Immature natural killer cell (primary cell): ENCODE measurements at regions not wholly inside any gene's neighbourhood (a gene's known extent, or its start where the extent isn't known, plus 50 kb on each side); places are given as distances from the start of the nearest gene placed in this dataset.
"Not testable (repeated sequence)": the region's sequence is repeated elsewhere in the genome, so short reads cannot be mapped to it uniquely, and the experiment has no call there.

Source experiments
- DNase-seq, 3 donors: peaks; one replicate each; pipeline ENCODE4 v3.0.0; 2022; ENCODE audit warnings: mixed read lengths in 1 of 3
- H3K27ac Mint-ChIP-seq, 6 donors: one replicate each; pipeline ENCODE4 v1.8.0; 2020; ENCODE audit warnings: mixed read lengths in 6 of 6, mild to moderate bottlenecking in 5 of 6, inconsistent platforms in 4 of 6, moderate library complexity in 3 of 6
- H3K27me3 Mint-ChIP-seq, 3 donors: one replicate each; pipeline ENCODE4 v1.8.0; 2020 to 2021; ENCODE audit warnings: low read depth in 3 of 3, mild to moderate bottlenecking in 3 of 3, mixed read lengths in 3 of 3, moderate library complexity in 3 of 3, inconsistent platforms in 1 of 3
- H3K36me3 Mint-ChIP-seq, 3 donors: one replicate each; pipeline ENCODE4 v1.8.0; 2020; ENCODE audit warnings: mixed read lengths in 3 of 3, inconsistent platforms in 2 of 3, mild to moderate bottlenecking in 2 of 3
- H3K4me1 Mint-ChIP-seq, 2 donors: one replicate each; pipeline ENCODE4 v1.8.0; 2020; ENCODE audit warnings: inconsistent platforms in 2 of 2, mild to moderate bottlenecking in 2 of 2, mixed read lengths in 2 of 2, moderate library complexity in 1 of 2
- H3K4me3 Mint-ChIP-seq, 5 donors: one replicate each; pipeline ENCODE4 v1.8.0; 2020; ENCODE audit warnings: mild to moderate bottlenecking in 5 of 5, mixed read lengths in 5 of 5, inconsistent platforms in 3 of 5, moderate library complexity in 3 of 5
- H3K9me3 Mint-ChIP-seq, 6 donors: one replicate each; pipeline ENCODE4 v1.8.0; 2020; ENCODE audit warnings: mild to moderate bottlenecking in 6 of 6, mixed read lengths in 6 of 6, inconsistent platforms in 4 of 6, moderate library complexity in 3 of 6

DNA sequence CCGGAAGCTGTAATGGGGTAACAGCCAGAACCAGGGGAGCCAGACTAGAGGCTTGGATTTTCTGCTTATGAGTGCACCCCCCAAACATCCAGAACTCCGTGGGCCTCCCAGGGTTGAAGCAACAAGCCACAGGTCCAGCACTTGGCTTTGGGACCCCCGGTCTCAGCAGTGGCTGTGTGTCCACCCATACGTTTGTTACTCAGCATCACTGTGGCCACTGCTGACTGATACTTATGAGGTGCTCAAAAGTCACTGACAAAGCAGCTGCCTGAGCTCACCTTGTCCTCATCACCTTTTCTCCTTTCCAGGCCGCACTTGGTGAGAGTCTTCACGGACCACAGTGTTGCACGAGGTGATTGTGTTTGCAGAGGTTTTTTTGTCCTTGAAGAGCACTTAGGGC is 145.6 kb upstream of the RFLNA start:
- no peak for DNase-seq
- Mint-ChIP-seq H3K36me3 (no peaks in the 10 kb centered on the region), H3K27me3 (peaks cover 0 to 9% (median 4%) of the 10 kb centered on the region in 3 donors), H3K4me3 (no peak overlapping the region), H3K27ac (no peak overlapping the region), H3K4me1 (no peaks in the 10 kb centered on the region), H3K9me3 (no peaks in the 10 kb centered on the region)

DNA sequence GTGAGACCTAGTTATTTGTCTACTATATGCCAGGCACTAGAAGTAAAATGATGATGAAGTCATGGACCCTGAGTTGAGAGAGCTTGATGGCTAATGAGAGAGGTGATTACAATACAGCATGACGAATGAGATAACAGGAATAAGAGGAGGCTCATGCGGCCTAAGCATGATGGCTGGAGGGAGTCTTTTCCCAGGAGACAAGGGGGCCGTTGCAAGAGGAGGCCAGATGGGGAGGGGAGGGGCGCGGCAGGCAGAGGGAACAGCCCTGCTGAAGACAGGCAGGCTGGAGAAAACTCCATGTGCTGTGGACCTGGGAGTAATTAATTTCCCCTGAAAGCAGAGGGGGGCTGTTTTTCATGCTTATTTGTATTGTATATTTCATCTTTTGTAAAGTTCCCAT is 144.7 kb upstream of the RFLNA start:
- no peak overlapping the region for H3K27ac Mint-ChIP-seq
- no peak overlapping the region for H3K4me3 Mint-ChIP-seq
- H3K9me3 Mint-ChIP-seq = no peaks in the 10 kb centered on the region
- DNase-seq = no peak
- no peaks in the 10 kb centered on the region for H3K36me3 Mint-ChIP-seq
- no peaks in the 10 kb centered on the region for H3K4me1 Mint-ChIP-seq
- peaks cover 0 to 9% (median 4%) of the 10 kb centered on the region in 3 donors for H3K27me3 Mint-ChIP-seq

DNA sequence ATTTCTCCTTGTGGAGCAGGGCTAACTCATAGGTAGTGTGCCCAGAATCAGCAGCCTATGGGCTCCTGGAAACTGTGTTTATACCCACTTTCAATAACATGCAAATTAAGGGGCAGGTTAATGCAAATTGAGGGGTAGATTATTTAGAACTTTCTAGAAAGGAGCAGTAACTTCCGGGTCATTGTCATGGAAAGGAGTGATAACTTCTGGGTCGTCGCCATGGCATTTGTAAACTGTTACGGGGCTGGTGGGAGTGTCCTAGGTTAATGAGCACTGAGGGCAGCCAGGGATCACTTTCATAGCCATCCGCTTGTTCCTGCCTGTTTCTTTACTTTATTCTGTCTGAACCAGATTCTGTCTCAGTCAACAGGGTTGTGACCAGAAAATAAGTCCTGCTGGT is 143.3 kb upstream of the RFLNA start:
- H3K4me1 Mint-ChIP-seq = no peaks in the 10 kb centered on the region
- no peak for DNase-seq
- H3K36me3 Mint-ChIP-seq = no peaks in the 10 kb centered on the region
- no peak overlapping the region for H3K4me3 Mint-ChIP-seq
- H3K9me3 Mint-ChIP-seq = no peaks in the 10 kb centered on the region
- peaks cover 0 to 9% (median 0%) of the 10 kb centered on the region in 3 donors for H3K27me3 Mint-ChIP-seq
- no peak overlapping the region for H3K27ac Mint-ChIP-seq

DNA sequence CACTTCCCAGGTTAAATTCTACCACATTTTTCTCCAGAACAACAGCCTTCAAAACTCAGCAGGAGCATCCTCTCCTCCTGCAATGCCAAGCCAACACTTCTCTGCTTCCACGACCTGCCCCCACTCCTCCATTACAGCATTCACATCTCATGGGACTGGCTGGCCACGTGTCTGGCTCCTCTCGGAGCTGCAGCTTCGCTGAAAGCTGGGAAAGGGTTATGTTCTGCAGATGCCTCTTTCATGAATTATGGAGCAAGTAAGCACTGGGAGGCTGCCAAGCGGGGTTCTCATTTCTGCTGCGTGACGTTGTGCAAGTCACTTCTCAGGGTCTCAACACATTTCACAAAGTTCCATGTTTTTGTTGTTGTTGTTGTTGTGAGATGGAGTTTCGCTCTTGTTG is 142.2 kb upstream of the RFLNA start:
- no peak for DNase-seq
- Mint-ChIP-seq H3K27me3 (peaks cover 0 to 3% (median 0%) of the 10 kb centered on the region in 3 donors), H3K27ac (no peak overlapping the region), H3K4me3 (no peak overlapping the region), H3K4me1 (no peaks in the 10 kb centered on the region), H3K36me3 (no peaks in the 10 kb centered on the region), H3K9me3 (no peaks in the 10 kb centered on the region)

DNA sequence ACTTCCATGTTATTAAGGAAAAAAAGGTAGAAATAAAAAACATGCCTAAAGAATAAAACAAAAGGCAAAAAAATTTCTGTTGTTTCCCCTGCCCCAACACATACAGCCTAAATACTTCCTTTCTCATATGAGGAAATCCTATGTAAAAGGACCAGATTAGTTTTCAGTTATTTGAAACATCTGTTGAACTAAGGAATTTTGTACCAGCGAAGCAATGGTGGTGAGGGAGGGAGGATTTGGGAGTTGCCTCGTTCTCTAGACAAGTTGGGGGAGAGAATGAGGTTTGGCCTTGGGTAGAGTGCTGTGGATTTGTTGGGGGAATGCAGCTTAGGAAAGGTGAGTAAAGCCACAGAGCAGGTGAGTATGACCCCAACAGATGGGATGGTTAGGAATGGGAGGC is 141.5 kb upstream of the RFLNA start:
- Mint-ChIP-seq H3K4me1 (no peaks in the 10 kb centered on the region), H3K27ac (no peak overlapping the region), H3K4me3 (no peak overlapping the region)

DNA sequence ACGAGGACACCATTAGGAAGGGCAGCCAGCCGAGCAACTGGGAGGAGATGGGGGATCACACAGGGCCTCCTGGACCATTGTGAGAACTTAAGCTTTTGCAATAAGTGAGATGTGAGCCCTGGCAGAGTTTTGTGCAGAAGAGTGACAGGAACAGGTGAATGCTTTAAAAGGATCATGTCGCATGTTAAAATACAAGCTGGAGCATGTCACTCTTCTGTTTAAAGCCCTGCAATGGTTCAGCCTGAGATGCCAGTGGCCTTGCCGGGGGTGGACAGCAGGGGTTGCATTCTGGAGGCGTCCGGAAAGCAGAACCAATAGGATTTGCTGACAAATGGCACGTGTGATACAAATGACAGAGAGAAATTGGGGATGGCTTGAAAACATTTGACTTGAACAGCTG is 137.5 kb upstream of the RFLNA start:
- Mint-ChIP-seq H3K9me3 (no peaks in the 10 kb centered on the region), H3K36me3 (no peaks in the 10 kb centered on the region), H3K27ac (no peak overlapping the region), H3K4me3 (no peak overlapping the region), H3K4me1 (no peaks in the 10 kb centered on the region), H3K27me3 (peaks cover 0 to 2% (median 0%) of the 10 kb centered on the region in 3 donors)
- DNase-seq = no peak

More for the DNA sequence above, 141.5 kb upstream of the RFLNA start:
- H3K27me3 Mint-ChIP-seq = peaks cover 0 to 3% (median 0%) of the 10 kb centered on the region in 3 donors
- H3K9me3 Mint-ChIP-seq = no peaks in the 10 kb centered on the region
- DNase-seq = no peak
- no peaks in the 10 kb centered on the region for H3K36me3 Mint-ChIP-seq

DNA sequence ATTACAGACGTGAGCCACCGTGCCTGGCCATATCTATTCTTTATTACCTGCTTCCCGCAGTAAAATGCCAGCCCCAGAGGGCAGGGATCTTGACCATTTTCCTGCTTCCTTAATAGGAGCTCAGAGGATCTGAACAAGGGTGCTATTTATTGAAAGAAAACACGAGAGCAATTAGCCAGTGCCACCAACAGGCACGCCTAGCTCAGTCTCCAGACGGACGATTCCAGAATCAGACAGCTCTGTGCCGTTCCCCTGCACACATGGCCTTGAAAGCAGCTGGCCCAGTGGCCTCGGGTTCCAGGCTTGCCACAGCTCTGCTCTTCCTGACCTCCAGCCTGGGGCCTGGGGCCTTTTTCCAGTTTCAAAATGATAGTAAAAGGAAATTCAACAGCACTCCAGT is 135.2 kb upstream of the RFLNA start:
- H3K36me3 Mint-ChIP-seq = no peaks in the 10 kb centered on the region
- DNase-seq = no peak
- H3K9me3 Mint-ChIP-seq = no peaks in the 10 kb centered on the region
- no peak overlapping the region for H3K4me3 Mint-ChIP-seq
- no peaks in the 10 kb centered on the region for H3K4me1 Mint-ChIP-seq
- no peak overlapping the region for H3K27ac Mint-ChIP-seq
- H3K27me3 Mint-ChIP-seq = peaks cover 0 to 2% (median 0%) of the 10 kb centered on the region in 3 donors

DNA sequence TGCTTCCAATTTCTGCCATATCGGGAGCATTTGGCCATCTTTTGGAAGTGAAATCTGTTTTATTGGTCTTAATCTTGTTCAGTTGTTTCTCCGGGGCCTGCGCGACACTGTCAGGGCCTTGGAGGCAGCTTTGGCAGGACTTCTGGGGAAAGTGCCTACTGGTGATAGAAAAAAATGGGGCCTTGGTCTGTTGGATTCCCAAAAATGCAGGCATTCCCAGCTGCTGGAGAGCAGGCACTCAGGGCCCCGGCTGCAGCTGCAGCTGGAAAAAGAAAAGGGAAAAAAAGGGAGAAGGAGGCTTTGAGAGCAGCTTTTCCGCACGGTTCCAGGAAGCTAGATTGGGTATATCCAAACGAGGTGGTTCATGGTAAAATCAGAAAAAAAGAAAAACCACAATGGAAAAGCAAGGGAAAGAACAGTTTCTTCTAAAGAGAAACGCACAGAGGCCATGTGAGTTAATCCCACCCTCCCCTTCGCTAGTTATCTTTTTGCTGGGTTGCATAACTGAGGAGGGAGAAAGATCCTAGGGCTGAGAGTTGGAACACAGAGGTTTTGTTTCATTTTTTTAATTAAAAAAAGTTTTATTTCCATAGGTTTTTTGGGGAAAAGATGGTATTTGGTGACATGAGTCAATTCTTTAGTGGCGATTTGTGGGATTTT is 134.7 kb upstream of the RFLNA start:
- H3K4me1 Mint-ChIP-seq = no peaks in the 10 kb centered on the region
- H3K9me3 Mint-ChIP-seq = no peaks in the 10 kb centered on the region
- H3K36me3 Mint-ChIP-seq = no peaks in the 10 kb centered on the region
- H3K4me3 Mint-ChIP-seq = no peak overlapping the region
- peaks cover 0 to 2% (median 0%) of the 10 kb centered on the region in 3 donors for H3K27me3 Mint-ChIP-seq
- DNase-seq = no peak
- H3K27ac Mint-ChIP-seq = no peak overlapping the region

DNA sequence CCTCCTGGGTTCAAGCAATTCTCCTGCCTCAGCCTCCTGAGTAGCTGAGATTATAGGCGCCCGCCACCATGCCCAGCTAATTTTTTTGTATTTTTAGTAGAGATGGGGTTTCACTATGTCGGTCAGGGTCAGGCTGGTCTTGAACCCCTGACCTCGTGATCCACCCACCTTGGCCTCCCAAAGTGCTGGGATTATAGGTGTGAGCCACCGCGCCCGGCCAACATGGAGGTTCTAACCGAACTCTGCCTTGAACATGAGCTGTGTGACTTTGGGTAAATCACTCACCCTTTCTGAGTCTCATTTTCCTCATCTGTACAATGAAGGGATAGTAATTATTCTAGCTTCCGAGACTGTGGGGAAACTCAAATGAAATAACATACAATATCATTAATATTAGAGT is 133.5 kb upstream of the RFLNA start:
- H3K4me1 Mint-ChIP-seq, H3K4me3 Mint-ChIP-seq, DNase-seq, H3K36me3 Mint-ChIP-seq, H3K27me3 Mint-ChIP-seq, H3K27ac Mint-ChIP-seq, H3K9me3 Mint-ChIP-seq: not testable (repeated sequence)

DNA sequence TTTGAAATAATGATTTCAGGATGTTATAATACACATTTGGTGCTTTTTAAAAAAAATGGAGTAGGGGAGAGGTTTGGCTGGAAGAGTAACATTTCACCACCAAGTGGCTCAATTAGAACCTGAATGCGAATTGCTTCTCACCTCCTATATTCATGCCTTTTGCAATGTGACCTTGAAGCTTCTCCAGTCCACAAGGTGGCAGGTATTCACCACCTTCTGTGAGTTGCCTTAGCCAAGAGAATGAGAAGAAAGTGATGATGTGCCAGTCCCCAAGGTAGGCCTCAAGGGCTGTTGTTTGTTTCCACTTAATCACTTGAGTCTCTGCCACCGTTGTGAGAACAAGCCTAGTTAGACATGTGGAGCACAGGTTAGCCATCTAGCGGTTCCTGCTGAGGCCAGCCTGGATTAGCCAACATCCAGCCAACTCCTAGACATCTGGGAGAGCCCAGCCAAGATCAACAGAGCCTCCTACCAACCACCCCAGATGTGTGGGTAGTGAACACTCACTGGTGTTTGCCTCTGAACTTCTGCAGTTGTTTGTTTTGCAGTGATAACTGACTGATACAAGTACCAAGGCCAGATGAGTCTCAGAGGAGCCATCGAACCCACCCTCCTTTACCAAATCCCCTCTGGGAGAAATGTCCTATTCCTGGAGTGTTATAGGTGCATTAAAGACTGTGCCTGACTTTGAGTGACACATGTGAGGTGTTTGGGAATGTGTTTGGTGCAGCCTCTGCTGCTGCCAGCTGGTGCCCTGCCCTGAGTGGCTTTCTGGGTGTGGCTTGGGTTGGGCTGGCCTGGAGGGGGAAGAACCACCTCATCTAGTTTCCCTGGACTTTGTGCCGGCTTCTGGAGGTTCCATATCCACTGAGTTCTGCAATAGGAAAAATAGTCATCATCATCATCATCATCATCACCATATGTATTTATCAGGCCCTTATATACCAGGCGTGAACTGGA is 132.5 kb upstream of the RFLNA start:
- Mint-ChIP-seq H3K4me3 (no peak overlapping the region), H3K27ac (no peak overlapping the region), H3K27me3 (peaks cover 0 to 3% (median 2%) of the 10 kb centered on the region in 3 donors), H3K4me1 (no peaks in the 10 kb centered on the region), H3K36me3 (no peaks in the 10 kb centered on the region), H3K9me3 (no peaks in the 10 kb centered on the region)
- DNase-seq = no peak

DNA sequence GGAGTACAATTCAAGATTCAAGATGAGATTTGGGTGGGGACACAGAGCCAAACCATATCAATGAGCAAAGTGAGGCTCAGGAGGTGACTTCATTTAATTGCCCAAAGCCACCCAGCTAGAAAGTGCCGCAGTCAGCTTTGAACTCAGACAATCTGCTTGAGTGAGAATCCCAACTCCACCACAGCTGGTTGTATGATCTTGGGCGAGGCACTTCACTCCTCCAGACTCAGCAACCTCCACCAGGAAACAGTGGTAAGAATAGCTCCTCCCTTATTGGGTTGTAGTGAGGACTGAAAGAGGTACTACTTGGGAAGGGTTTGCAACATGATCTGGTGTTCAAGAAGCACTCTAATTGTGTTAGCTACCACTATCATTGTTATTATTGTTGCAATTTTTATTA is 129.2 kb upstream of the RFLNA start:
- no peaks in the 10 kb centered on the region for H3K9me3 Mint-ChIP-seq
- no peak overlapping the region for H3K27ac Mint-ChIP-seq
- H3K4me3 Mint-ChIP-seq = no peak overlapping the region
- no peaks in the 10 kb centered on the region for H3K36me3 Mint-ChIP-seq
- DNase-seq = no peak
- no peaks in the 10 kb centered on the region for H3K4me1 Mint-ChIP-seq
- peaks cover 2 to 4% (median 3%) of the 10 kb centered on the region in 3 donors for H3K27me3 Mint-ChIP-seq

DNA sequence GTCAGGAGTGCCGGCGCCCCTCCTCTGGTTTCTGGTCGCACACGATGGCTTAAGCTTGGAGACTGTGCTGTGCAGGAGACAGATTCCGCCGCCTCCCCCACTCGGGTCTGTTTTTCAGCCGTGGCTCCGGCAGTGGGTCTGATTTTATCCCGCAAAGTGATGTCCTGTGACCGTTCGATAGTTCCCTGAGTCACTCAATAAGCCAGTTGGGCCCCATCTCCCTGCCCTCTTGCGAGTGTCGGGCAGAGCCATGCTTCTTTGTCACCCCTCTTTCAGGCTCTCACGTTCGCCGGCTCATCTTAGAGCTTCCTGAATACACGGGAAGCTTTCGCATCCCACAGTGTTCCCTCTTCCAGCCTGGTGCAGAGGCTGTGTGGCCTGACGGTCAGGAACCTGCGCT is 127.8 kb upstream of the RFLNA start:
- no peak overlapping the region for H3K4me3 Mint-ChIP-seq
- H3K27ac Mint-ChIP-seq = no peak overlapping the region
- peaks cover 0 to 4% (median 4%) of the 10 kb centered on the region in 3 donors for H3K27me3 Mint-ChIP-seq
- DNase-seq = no peak
- no peaks in the 10 kb centered on the region for H3K9me3 Mint-ChIP-seq
- no peaks in the 10 kb centered on the region for H3K4me1 Mint-ChIP-seq
- H3K36me3 Mint-ChIP-seq = no peaks in the 10 kb centered on the region

DNA sequence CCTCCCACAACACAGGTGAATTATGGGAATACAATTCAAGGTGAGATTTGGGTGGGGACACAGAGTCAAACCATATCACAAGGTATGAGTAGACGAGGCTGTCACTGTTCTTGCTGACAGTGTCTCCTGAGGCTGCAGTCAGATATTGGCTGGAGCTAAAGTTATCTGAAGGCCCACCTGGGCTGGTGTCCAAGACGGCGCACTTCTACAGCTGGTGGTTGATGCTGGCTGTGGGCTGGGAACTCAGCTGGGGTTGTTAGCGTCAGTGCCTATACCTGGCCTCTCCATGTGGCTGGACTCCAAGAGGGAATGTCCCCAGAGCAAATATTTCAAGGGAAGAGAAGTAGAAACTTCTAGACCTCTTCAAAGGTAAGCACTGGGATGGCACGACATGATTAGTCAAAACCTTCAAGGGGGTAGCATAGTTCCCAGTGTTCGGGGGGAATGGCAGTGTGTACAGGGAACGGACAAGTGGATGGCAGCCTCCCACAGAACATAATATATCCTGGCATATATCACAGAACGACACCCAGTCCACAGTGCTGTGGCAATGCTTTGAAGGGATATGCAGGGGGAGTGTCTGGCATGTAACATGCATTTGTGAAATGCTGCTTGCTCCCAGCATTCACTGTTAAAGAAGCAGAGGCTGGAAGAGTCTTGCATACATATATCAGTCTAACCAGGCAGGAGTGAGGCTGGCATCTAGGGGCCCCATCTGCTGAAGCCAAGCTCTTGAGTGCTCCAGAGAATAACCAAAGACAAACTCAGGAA is 126.7 kb upstream of the RFLNA start:
- Mint-ChIP-seq H3K36me3 (no peaks in the 10 kb centered on the region), H3K4me1 (no peaks in the 10 kb centered on the region), H3K27me3 (peaks cover 2 to 4% (median 4%) of the 10 kb centered on the region in 3 donors), H3K9me3 (no peaks in the 10 kb centered on the region), H3K27ac (no peak overlapping the region), H3K4me3 (no peak overlapping the region)
- DNase-seq = no peak
